Breast epithelium (tissue), 3 donors: ENCODE measurements at regions not wholly inside any gene's neighbourhood (a gene's known extent, or its start where the extent isn't known, plus 50 kb on each side); places are given as distances from the start of the nearest gene placed in this dataset.
"Not testable (repeated sequence)": the region's sequence is repeated elsewhere in the genome, so short reads cannot be mapped to it uniquely, and the experiment has no call there.

Experiments
- POLR2AphosphoS5 ChIP-seq, 3 donors: sonication (generic); formaldehyde crosslinking; IDR thresholded peaks; one replicate each; pipeline ENCODE4 v1.6.1; 2017; ENCODE audit warnings: antibody characterized with exemption in 3 of 3
- TF ChIP-seq, protein P1 (sequence below), 3 donors: fragments of 450-650 bp; IDR thresholded peaks; one replicate each; pipeline ENCODE4 v1.5.1; 2016 to 2017; ENCODE audit warnings: antibody characterized with exemption in 3 of 3, mild to moderate bottlenecking in 3 of 3, moderate library complexity in 3 of 3

DNA sequence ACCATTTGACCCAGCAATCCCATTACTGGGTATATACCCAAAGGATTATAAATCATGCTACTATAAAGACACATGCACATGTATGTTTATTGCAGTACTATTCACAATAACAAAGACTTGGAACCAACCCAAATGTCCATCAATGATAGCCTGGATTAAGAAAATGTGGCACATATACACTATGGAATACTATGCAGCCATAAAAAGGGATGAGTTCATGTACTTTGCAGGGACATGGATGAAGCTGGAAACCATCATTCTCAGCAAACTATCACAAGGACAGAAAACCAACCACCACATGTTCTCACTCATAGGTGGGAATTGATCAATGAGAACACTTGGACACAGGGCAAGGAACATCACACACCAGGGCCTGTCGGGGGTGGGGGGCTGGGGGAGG, 171.7 kb upstream of the POGK start:
- TF ChIP-seq, protein P1, sequence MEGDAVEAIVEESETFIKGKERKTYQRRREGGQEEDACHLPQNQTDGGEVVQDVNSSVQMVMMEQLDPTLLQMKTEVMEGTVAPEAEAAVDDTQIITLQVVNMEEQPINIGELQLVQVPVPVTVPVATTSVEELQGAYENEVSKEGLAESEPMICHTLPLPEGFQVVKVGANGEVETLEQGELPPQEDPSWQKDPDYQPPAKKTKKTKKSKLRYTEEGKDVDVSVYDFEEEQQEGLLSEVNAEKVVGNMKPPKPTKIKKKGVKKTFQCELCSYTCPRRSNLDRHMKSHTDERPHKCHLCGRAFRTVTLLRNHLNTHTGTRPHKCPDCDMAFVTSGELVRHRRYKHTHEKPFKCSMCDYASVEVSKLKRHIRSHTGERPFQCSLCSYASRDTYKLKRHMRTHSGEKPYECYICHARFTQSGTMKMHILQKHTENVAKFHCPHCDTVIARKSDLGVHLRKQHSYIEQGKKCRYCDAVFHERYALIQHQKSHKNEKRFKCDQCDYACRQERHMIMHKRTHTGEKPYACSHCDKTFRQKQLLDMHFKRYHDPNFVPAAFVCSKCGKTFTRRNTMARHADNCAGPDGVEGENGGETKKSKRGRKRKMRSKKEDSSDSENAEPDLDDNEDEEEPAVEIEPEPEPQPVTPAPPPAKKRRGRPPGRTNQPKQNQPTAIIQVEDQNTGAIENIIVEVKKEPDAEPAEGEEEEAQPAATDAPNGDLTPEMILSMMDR (IDR thresholded peaks at IDR 0.05), result not testable (repeated sequence)
- not testable (repeated sequence) for TF ChIP-seq POLR2AphosphoS5 (IDR thresholded peaks at IDR 0.05)
